Esophagus muscularis mucosa (tissue), 4 donors: ENCODE measurements at regions not wholly inside any gene's neighbourhood (a gene's known extent, or its start where the extent isn't known, plus 50 kb on each side); places are given as distances from the start of the nearest gene placed in this dataset.

ENCODE experiments used
- DNase-seq: peaks from one replicate; pipeline ENCODE4 v3.0.0-alpha.2; 2017; ENCODE audit errors: extremely low spot score
- H3K27ac ChIP-seq, 4 donors: fragments of 200-600 bp; sonication (generic); replicated peaks in 1 of 4; 1 replicate in 3 of 4; 2 replicates in 1 of 4; pipeline ENCODE4 v1.5.1; 2016 to 2019; ENCODE audit warnings: mild to moderate bottlenecking in 1 of 4
- H3K27me3 ChIP-seq, 4 donors: fragments of 200-600 bp; sonication (generic); one replicate each; pipeline versions ENCODE4 v1.5.1 to v1.6.0; 2016 to 2019
- H3K36me3 ChIP-seq, 4 donors: fragments of 200-600 bp; sonication (generic); one replicate each; pipeline ENCODE4 v1.5.1; 2016 to 2019
- H3K4me1 ChIP-seq, 4 donors: fragments of 200-600 bp; sonication (generic); one replicate each; pipeline ENCODE4 v1.5.1; 2016 to 2019
- H3K4me3 ChIP-seq, 4 donors: fragments of 200-600 bp; sonication (generic); 1 replicate in 2 of 4; 2 replicates in 2 of 4; pipeline ENCODE4 v1.5.1; 2016 to 2019; ENCODE audit warnings: mild to moderate bottlenecking in 4 of 4, moderate library complexity in 1 of 4
- H3K9me3 ChIP-seq, 4 donors: fragments of 200-600 bp; sonication (generic); 1 replicate in 3 of 4; 2 replicates in 1 of 4; pipeline ENCODE4 v1.5.1; 2016 to 2019
- CTCF ChIP-seq, 3 experiments: fragments of 200-600 bp in 2 of 3; fragments of 450-650 bp in 1 of 3; sonication (generic) in 2 of 3; IDR thresholded peaks; one replicate each; pipeline ENCODE4 v1.5.1; 2017 to 2019; ENCODE audit warnings: antibody characterized with exemption in 3 of 3, mild to moderate bottlenecking in 2 of 3, moderate library complexity in 1 of 3
- EP300 ChIP-seq: sonication (generic); formaldehyde crosslinking; IDR thresholded peaks from one replicate; pipeline ENCODE4 v1.6.1; 2017; ENCODE audit warnings: antibody characterized with exemption
- POLR2A ChIP-seq: fragments of 450-650 bp; IDR thresholded peaks from one replicate; pipeline ENCODE4 v1.6.1; 2017; ENCODE audit warnings: antibody characterized with exemption, moderate library complexity, mild to moderate bottlenecking, low read depth
- POLR2AphosphoS5 ChIP-seq, 2 donors: sonication (generic); formaldehyde crosslinking; IDR thresholded peaks; one replicate each; pipeline ENCODE4 v1.6.1; 2017; ENCODE audit warnings: antibody characterized with exemption in 2 of 2
- WGBS: methylation state at CpG from one replicate; pipeline ENCODE4 v1.1.5; 2018; 5-methylcytosine and 5-hydroxymethylcytosine counted together
- intact Hi-C: fragments of 100-400 bp; cut with DNase I; formaldehyde crosslinking; loops from one replicate; pipeline ENCODE4 v1.15.1; 2023

GRCh38 chr5:20476016-20476415 is 488.0 kb upstream of the CDH18 start:
- Histone ChIP-seq H3K27ac (no peak overlapping the region), H3K36me3 (no peaks in the 10 kb centered on the region), H3K4me1 (no peaks in the 10 kb centered on the region), H3K9me3 (no peaks in the 10 kb centered on the region), H3K27me3 (no peaks in the 10 kb centered on the region), H3K4me3 (no peak overlapping the region)
- no peak for DNase-seq
- WGBS: 86% methylated on average over 1 of the region's 1 CpG
- no peak for TF ChIP-seq EP300
- TF ChIP-seq POLR2A: no peak
- no peak for TF ChIP-seq CTCF (IDR thresholded peaks at IDR 0.05)
- TF ChIP-seq POLR2AphosphoS5 (IDR thresholded peaks at IDR 0.05): no peak
- intact Hi-C loops: no loop called here

GRCh38 chr5:20470997-20471396 is 483.0 kb upstream of the CDH18 start:
- Histone ChIP-seq H3K4me3 (no peak overlapping the region), H3K27me3 (no peaks in the 10 kb centered on the region), H3K4me1 (no peaks in the 10 kb centered on the region), H3K27ac (no peak overlapping the region), H3K36me3 (no peaks in the 10 kb centered on the region), H3K9me3 (no peaks in the 10 kb centered on the region)
- no peak for DNase-seq
- TF ChIP-seq CTCF (IDR thresholded peaks at IDR 0.05): no peak
- TF ChIP-seq POLR2AphosphoS5 (IDR thresholded peaks at IDR 0.05): no peak
- TF ChIP-seq EP300: no peak
- TF ChIP-seq POLR2A: no peak
- intact Hi-C loops: no loop called here
- WGBS: 71% methylated on average over 1 of the region's 1 CpG

- DNase-seq: no peak
- Histone ChIP-seq H3K27ac (no peak overlapping the region), H3K27me3 (no peaks in the 10 kb centered on the region), H3K4me3 (no peak overlapping the region), H3K9me3 (no peaks in the 10 kb centered on the region), H3K4me1 (no peaks in the 10 kb centered on the region), H3K36me3 (no peaks in the 10 kb centered on the region)
- intact Hi-C loops: no loop called here
- WGBS: 69% methylated on average over 2 of the region's 2 CpGs
- no peak for TF ChIP-seq EP300
- no peak for TF ChIP-seq POLR2A
- TF ChIP-seq POLR2AphosphoS5 (IDR thresholded peaks at IDR 0.05): no peak
- no peak for TF ChIP-seq CTCF (IDR thresholded peaks at IDR 0.05)
Observed at GRCh38 chr5:20469792-20470191, 481.8 kb upstream of the CDH18 start.

GRCh38 chr5:20469390-20469789 is 481.4 kb upstream of the CDH18 start:
- DNase-seq: no peak
- 89% methylated on average over 3 of the region's 3 CpGs for WGBS
- no peak overlapping the region for H3K4me3 ChIP-seq

More at GRCh38 chr5:20469390-20469789, 481.4 kb upstream of the CDH18 start:
- Histone ChIP-seq H3K27ac (no peak overlapping the region), H3K27me3 (no peaks in the 10 kb centered on the region), H3K4me1 (no peaks in the 10 kb centered on the region), H3K36me3 (no peaks in the 10 kb centered on the region), H3K9me3 (no peaks in the 10 kb centered on the region)
- intact Hi-C loops: no loop called here
- TF ChIP-seq POLR2A (no peak), EP300 (no peak), CTCF (IDR thresholded peaks at IDR 0.05) (no peak)
